GM18507 (cell line): ENCODE measurements at regions not wholly inside any gene's neighbourhood (a gene's known extent, or its start where the extent isn't known, plus 50 kb on each side); places are given as distances from the start of the nearest gene placed in this dataset.
A peak's percentile ranks its signal among the peaks of the same experiment; 100 is the strongest.
"Not testable (repeated sequence)": the region's sequence is repeated elsewhere in the genome, so short reads cannot be mapped to it uniquely, and the experiment has no call there.

Experiments used
- DNase-seq: peaks from one replicate; pipeline ENCODE4 v3.0.0; 2011; ENCODE audit warnings: low read depth; ENCODE audit not compliant: insufficient read length; ENCODE audit errors: extremely low spot score
- FAIRE-seq: peaks from 2 replicates; lab custom pipeline; 2011; peaks lifted over from hg19 to GRCh38; lab: Jason Lieb, UNC

GRCh38 chr18:59038295-59039039 lies 101.2 kb upstream of the SEC11C start:
- FAIRE-seq = no peak
- no peak for DNase-seq

GRCh38 chr18:59039040-59039320 lies 100.7 kb upstream of the SEC11C start:
- DNase-seq, FAIRE-seq: not testable (repeated sequence)

GRCh38 chr18:59039449-59039848 lies 100.2 kb upstream of the SEC11C start:
- FAIRE-seq (no peak), DNase-seq (no peak)

- no peak for FAIRE-seq
These were observed 98.9 kb upstream of the SEC11C start for GRCh38 chr18:59040770-59041148.

GRCh38 chr18:59041296-59041695 lies 98.4 kb upstream of the SEC11C start:
- no peak for DNase-seq
- no peak for FAIRE-seq

More at GRCh38 chr18:59040770-59041148, 98.9 kb upstream of the SEC11C start:
- no peak for DNase-seq

- no peak for DNase-seq
- FAIRE-seq = no peak
These were observed 97.6 kb upstream of the SEC11C start for GRCh38 chr18:59041819-59042815.

- FAIRE-seq = no peak
These were observed 94.8 kb upstream of the SEC11C start for GRCh38 chr18:59044855-59045254.

GRCh38 chr18:59047321-59048047 lies 92.2 kb upstream of the SEC11C start:
- DNase-seq (no peak), FAIRE-seq (no peak)

More at GRCh38 chr18:59044855-59045254, 94.8 kb upstream of the SEC11C start:
- DNase-seq = no peak

GRCh38 chr18:59048048-59048363 lies 91.7 kb upstream of the SEC11C start:
- no peak for DNase-seq
- FAIRE-seq = no peak

GRCh38 chr18:59048378-59048777 lies 91.3 kb upstream of the SEC11C start:
- DNase-seq = no peak
- FAIRE-seq = no peak

- DNase-seq = no peak
- FAIRE-seq = no peak
These were observed 89.7 kb upstream of the SEC11C start for GRCh38 chr18:59049721-59050660.

GRCh38 chr18:59050661-59051057 lies 89.0 kb upstream of the SEC11C start:
- FAIRE-seq = peak; percentile 29
- DNase-seq = no peak

- DNase-seq (no peak), FAIRE-seq (no peak)
These were observed 88.1 kb upstream of the SEC11C start for GRCh38 chr18:59051470-59052165.

- no peak for DNase-seq
- FAIRE-seq = no peak
These were observed 86.5 kb upstream of the SEC11C start for GRCh38 chr18:59052965-59053820.

- FAIRE-seq = no peak
These were observed 85.0 kb upstream of the SEC11C start for GRCh38 chr18:59054496-59055287.

GRCh38 chr18:59055345-59056032 lies 84.2 kb upstream of the SEC11C start:
- FAIRE-seq (no peak), DNase-seq (no peak)

More at GRCh38 chr18:59054496-59055287, 85.0 kb upstream of the SEC11C start:
- no peak for DNase-seq
